Neural cell (in vitro differentiated cells): ENCODE measurements at regions not wholly inside any gene's neighbourhood (a gene's known extent, or its start where the extent isn't known, plus 50 kb on each side); places are given as distances from the start of the nearest gene placed in this dataset.

Source experiments
- H2AFZ ChIP-seq: fragments of 200-600, 300-800 bp; sonication (generic), shearing (Covaris generic); 2 replicates; pipeline ENCODE4 v1.6.0; 2014; ENCODE audit warnings: low read depth, mild to moderate bottlenecking, antibody characterized with exemption, low read length, moderate library complexity
- H3F3A ChIP-seq: fragments of 200-600 bp; shearing (Covaris generic); 2 replicates; pipeline ENCODE4 v1.6.1; 2016; ENCODE audit warnings: mild to moderate bottlenecking, moderate library complexity, mixed read lengths, antibody characterized with exemption, low read length; ENCODE audit not compliant: insufficient read depth, poor library complexity, severe bottlenecking
- H3K27ac ChIP-seq: fragments of 200-600, 300-800 bp; sonication (generic), shearing (Covaris generic); 2 replicates; pipeline ENCODE4 v1.5.1; 2014; ENCODE audit warnings: mild to moderate bottlenecking, low read length, moderate library complexity
- H3K27me3 ChIP-seq: fragments of 300-800, 200-600 bp; sonication (generic), shearing (Covaris generic); 2 replicates; pipeline ENCODE4 v1.6.0; 2014; ENCODE audit warnings: mild to moderate bottlenecking, low read depth, low read length, moderate library complexity; ENCODE audit not compliant: insufficient read depth
- H3K36me3 ChIP-seq: fragments of 300-800, 200-600 bp; sonication (generic), shearing (Covaris generic); 2 replicates; pipeline ENCODE4 v1.5.1; 2014; ENCODE audit warnings: mild to moderate bottlenecking, antibody characterized with exemption, low read length, moderate library complexity; ENCODE audit not compliant: insufficient read depth
- H3K4me2 ChIP-seq: fragments of 300-800, 200-600 bp; sonication (generic), shearing (Covaris generic); 2 replicates; pipeline ENCODE4 v1.6.0; 2014; ENCODE audit warnings: mild to moderate bottlenecking, low read length
- H3K4me3 ChIP-seq: fragments of 300-800, 200-600 bp; sonication (generic), shearing (Covaris generic); 2 replicates; pipeline ENCODE4 v1.5.1; 2014; ENCODE audit warnings: mild to moderate bottlenecking, low read length, moderate library complexity
- H3K79me2 ChIP-seq: fragments of 200-600 bp; shearing (Covaris generic); replicated peaks from 2 replicates; pipeline ENCODE4 v1.6.0; 2014; ENCODE audit warnings: mild to moderate bottlenecking, low read length, moderate library complexity; ENCODE audit not compliant: insufficient read depth
- H3K9ac ChIP-seq: fragments of 300-800, 200-600 bp; sonication (generic), shearing (Covaris generic); 2 replicates; pipeline ENCODE4 v1.6.1; 2016; ENCODE audit warnings: mild to moderate bottlenecking, low read length, mixed read lengths
- H3K9me2 ChIP-seq: fragments of 200-600 bp; shearing (Covaris generic); 2 replicates; pipeline ENCODE4 v1.6.1; 2016; ENCODE audit warnings: mild to moderate bottlenecking, low read length, mixed read lengths; ENCODE audit not compliant: insufficient read depth
- H3K9me3 ChIP-seq: fragments of 200-600, 300-800 bp; sonication (generic), shearing (Covaris generic); 2 replicates; pipeline ENCODE4 v1.6.1; 2016; ENCODE audit warnings: mild to moderate bottlenecking, mixed run types, low read length, moderate library complexity, mixed read lengths
- H4K20me1 ChIP-seq: fragments of 200-600 bp; shearing (Covaris generic); 2 replicates; pipeline ENCODE4 v1.6.1; 2016; ENCODE audit warnings: mild to moderate bottlenecking, mixed run types; ENCODE audit not compliant: insufficient read depth
- EP300 ChIP-seq: fragments of 450-650 bp; conservative IDR thresholded peaks from 2 replicates; pipeline ENCODE4 v1.6.1; 2014; ENCODE audit warnings: antibody characterized with exemption, mild to moderate bottlenecking, moderate library complexity; ENCODE audit not compliant: poor library complexity, severe bottlenecking
- EZH2 ChIP-seq: fragments of 200-600, 300-800 bp; shearing (Covaris generic), sonication (generic); IDR thresholded peaks from 2 replicates; pipeline ENCODE4 v1.6.1; 2014; ENCODE audit warnings: antibody characterized with exemption, low read length, borderline replicate concordance, mild to moderate bottlenecking; ENCODE audit not compliant: insufficient read depth, poor library complexity, severe bottlenecking
- MXI1 ChIP-seq: fragments of 450-650 bp; conservative IDR thresholded peaks from 2 replicates; pipeline ENCODE4 v1.6.1; 2014; ENCODE audit warnings: antibody characterized with exemption, mild to moderate bottlenecking; ENCODE audit not compliant: poor library complexity, severe bottlenecking
- POLR2AphosphoS5 ChIP-seq: IDR thresholded peaks from 2 replicates; pipeline ENCODE4 v1.6.1; 2012
- RAD21 ChIP-seq: fragments of 450-650 bp; conservative IDR thresholded peaks from 2 replicates; pipeline ENCODE4 v1.6.1; 2014; ENCODE audit warnings: antibody characterized with exemption, mild to moderate bottlenecking, moderate library complexity
- SMC3 ChIP-seq: fragments of 450-650 bp; conservative IDR thresholded peaks from 2 replicates; pipeline ENCODE4 v1.6.1; 2014; ENCODE audit warnings: antibody characterized with exemption, mild to moderate bottlenecking, moderate library complexity; ENCODE audit not compliant: poor library complexity
- TAF1 ChIP-seq: IDR thresholded peaks from 2 replicates; pipeline ENCODE4 v1.6.1; 2012; ENCODE audit warnings: low read depth
- TF ChIP-seq, protein P1 (sequence below): IDR thresholded peaks from 2 replicates; pipeline ENCODE4 v1.6.1; 2012; ENCODE audit warnings: borderline replicate concordance
- TF ChIP-seq, protein P2 (sequence below): fragments of 450-650 bp; IDR thresholded peaks from 2 replicates; pipeline ENCODE4 v1.5.1; 2014; ENCODE audit warnings: antibody characterized with exemption, mild to moderate bottlenecking, moderate library complexity; ENCODE audit not compliant: poor library complexity, severe bottlenecking

DNA sequence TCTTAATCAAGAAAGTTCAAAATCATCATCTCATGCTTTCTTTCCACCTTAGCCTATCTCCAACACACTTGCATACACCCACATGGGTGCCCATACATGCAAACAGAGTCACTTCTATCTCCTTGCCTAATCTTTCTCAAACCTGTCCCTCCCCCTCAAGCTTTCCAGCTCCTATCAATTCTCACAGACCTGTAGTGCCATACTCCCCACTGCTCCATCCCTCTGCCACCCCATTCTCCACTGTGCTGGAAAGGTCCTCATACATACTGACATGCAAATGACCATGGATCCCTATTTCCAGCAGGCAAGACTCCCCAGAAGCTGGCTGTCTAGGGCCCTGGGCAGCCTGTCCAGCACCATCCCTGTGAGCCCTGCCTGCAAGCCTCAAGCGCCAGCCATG is 320.4 kb upstream of the CCL2 start:
- H3K27me3 ChIP-seq: no peaks in the 10 kb centered on the region
- no peak overlapping the region for H3K27ac ChIP-seq
- no peak overlapping the region for H3K9ac ChIP-seq
- H4K20me1 ChIP-seq: no peaks in the 10 kb centered on the region
- no peaks in the 10 kb centered on the region for H3K9me3 ChIP-seq
- TF ChIP-seq POLR2AphosphoS5 (no peak), EP300 (no peak), TAF1 (no peak), SMC3 (no peak), EZH2 (no peak), RAD21 (no peak), MXI1 (no peak)
- TF ChIP-seq, protein P1, sequence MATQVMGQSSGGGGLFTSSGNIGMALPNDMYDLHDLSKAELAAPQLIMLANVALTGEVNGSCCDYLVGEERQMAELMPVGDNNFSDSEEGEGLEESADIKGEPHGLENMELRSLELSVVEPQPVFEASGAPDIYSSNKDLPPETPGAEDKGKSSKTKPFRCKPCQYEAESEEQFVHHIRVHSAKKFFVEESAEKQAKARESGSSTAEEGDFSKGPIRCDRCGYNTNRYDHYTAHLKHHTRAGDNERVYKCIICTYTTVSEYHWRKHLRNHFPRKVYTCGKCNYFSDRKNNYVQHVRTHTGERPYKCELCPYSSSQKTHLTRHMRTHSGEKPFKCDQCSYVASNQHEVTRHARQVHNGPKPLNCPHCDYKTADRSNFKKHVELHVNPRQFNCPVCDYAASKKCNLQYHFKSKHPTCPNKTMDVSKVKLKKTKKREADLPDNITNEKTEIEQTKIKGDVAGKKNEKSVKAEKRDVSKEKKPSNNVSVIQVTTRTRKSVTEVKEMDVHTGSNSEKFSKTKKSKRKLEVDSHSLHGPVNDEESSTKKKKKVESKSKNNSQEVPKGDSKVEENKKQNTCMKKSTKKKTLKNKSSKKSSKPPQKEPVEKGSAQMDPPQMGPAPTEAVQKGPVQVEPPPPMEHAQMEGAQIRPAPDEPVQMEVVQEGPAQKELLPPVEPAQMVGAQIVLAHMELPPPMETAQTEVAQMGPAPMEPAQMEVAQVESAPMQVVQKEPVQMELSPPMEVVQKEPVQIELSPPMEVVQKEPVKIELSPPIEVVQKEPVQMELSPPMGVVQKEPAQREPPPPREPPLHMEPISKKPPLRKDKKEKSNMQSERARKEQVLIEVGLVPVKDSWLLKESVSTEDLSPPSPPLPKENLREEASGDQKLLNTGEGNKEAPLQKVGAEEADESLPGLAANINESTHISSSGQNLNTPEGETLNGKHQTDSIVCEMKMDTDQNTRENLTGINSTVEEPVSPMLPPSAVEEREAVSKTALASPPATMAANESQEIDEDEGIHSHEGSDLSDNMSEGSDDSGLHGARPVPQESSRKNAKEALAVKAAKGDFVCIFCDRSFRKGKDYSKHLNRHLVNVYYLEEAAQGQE: no peak
- TF ChIP-seq, protein P2, sequence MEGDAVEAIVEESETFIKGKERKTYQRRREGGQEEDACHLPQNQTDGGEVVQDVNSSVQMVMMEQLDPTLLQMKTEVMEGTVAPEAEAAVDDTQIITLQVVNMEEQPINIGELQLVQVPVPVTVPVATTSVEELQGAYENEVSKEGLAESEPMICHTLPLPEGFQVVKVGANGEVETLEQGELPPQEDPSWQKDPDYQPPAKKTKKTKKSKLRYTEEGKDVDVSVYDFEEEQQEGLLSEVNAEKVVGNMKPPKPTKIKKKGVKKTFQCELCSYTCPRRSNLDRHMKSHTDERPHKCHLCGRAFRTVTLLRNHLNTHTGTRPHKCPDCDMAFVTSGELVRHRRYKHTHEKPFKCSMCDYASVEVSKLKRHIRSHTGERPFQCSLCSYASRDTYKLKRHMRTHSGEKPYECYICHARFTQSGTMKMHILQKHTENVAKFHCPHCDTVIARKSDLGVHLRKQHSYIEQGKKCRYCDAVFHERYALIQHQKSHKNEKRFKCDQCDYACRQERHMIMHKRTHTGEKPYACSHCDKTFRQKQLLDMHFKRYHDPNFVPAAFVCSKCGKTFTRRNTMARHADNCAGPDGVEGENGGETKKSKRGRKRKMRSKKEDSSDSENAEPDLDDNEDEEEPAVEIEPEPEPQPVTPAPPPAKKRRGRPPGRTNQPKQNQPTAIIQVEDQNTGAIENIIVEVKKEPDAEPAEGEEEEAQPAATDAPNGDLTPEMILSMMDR: no peak
- H3K4me3 ChIP-seq: no peak overlapping the region
- no peak overlapping the region for H3K4me2 ChIP-seq
- H3K36me3 ChIP-seq: no peaks in the 10 kb centered on the region
- no peak overlapping the region for H2AFZ ChIP-seq
- H3K9me2 ChIP-seq: no peaks in the 10 kb centered on the region
- no peaks in the 10 kb centered on the region for H3F3A ChIP-seq
- no peaks in the 10 kb centered on the region for H3K79me2 ChIP-seq

DNA sequence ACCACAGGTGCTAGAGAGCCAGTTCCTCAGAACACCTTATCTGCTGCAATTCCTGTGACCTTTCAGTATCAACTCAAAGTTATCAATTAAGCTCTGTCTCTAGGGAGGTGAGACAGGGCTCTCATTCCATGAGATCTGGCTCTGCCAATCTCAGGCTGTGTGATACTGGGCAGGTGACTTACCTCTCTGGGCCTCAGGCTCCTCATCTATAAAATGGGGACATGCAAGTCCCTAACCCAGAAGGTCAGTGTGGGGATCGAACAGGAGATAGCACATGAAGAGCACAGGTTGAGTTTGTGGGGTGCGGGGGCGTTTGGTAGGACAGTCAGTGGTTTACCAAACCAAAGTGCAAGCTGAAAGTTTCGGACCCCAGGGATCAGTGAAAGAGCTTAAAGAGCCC is 319.3 kb upstream of the CCL2 start:
- H3K9me2 ChIP-seq: no peaks in the 10 kb centered on the region
- no peaks in the 10 kb centered on the region for H3K9me3 ChIP-seq
- H3K4me2 ChIP-seq: no peak overlapping the region
- H4K20me1 ChIP-seq: no peaks in the 10 kb centered on the region
- TF ChIP-seq EZH2 (no peak), SMC3 (no peak), RAD21 (no peak), TAF1 (no peak), MXI1 (no peak)
- TF ChIP-seq, protein P2: no peak
- no peaks in the 10 kb centered on the region for H3K79me2 ChIP-seq
- H3K4me3 ChIP-seq: no peak overlapping the region
- no peaks in the 10 kb centered on the region for H3K36me3 ChIP-seq
- no peaks in the 10 kb centered on the region for H3K27me3 ChIP-seq
- H3K27ac ChIP-seq: no peak overlapping the region
- H3F3A ChIP-seq: no peaks in the 10 kb centered on the region
- H3K9ac ChIP-seq: no peak overlapping the region
- H2AFZ ChIP-seq: no peak overlapping the region
